Activated naive CD8-positive, alpha-beta T cell treated with anti-CD3 and anti-CD28 coated beads, Interleukin-2, amount 50 U/mL, for 24 hours (primary cell): ENCODE measurements at regions not wholly inside any gene's neighbourhood (a gene's known extent, or its start where the extent isn't known, plus 50 kb on each side); places are given as distances from the start of the nearest gene placed in this dataset.

Source experiments
- ATAC-seq: fragments of 150-1000 bp; cut with Tn5 transposase; one replicate; pipeline ENCODE4 v1.10.0; 2021
- DNase-seq: peaks from one replicate; pipeline ENCODE4 v3.0.0; 2021
- H3K27ac Mint-ChIP-seq: one replicate; pipeline ENCODE4 v1.8.0; 2021; ENCODE audit warnings: mild to moderate bottlenecking, mixed read lengths
- H3K27me3 Mint-ChIP-seq: one replicate; pipeline ENCODE4 v1.8.0; 2021; ENCODE audit warnings: mixed read lengths
- H3K36me3 Mint-ChIP-seq: one replicate; pipeline ENCODE4 v1.8.0; 2021; ENCODE audit warnings: low read depth, mixed read lengths
- H3K4me1 Mint-ChIP-seq: one replicate; pipeline ENCODE4 v1.8.0; 2021; ENCODE audit warnings: mixed read lengths
- H3K4me3 Mint-ChIP-seq: one replicate; pipeline ENCODE4 v1.8.0; 2021; ENCODE audit warnings: mild to moderate bottlenecking, moderate library complexity, mixed read lengths
- H3K9me3 Mint-ChIP-seq: one replicate; pipeline ENCODE4 v1.8.0; 2021; ENCODE audit warnings: mixed read lengths

DNA sequence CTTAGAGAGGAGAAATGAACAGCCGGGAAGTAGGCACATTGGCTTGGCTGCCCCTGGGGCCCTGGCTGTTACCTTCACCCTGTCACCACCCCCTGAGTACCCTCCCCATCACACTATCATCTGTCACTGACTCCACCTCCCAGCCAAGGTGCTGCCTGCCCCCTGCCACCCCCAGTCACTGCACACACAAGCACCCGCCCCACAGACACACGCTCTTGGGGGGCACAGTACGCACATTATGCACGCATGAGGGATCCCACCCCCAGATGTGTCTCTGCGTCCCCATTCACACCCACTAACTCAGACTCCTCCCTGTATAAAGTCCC is 223.3 kb downstream of the PTPRU start:
- no peaks in the 10 kb centered on the region for H3K4me1 Mint-ChIP-seq
- H3K4me3 Mint-ChIP-seq: no peak overlapping the region
- H3K27ac Mint-ChIP-seq: no peak overlapping the region
- H3K9me3 Mint-ChIP-seq: peaks cover 7% of the 10 kb centered on the region
- no peaks in the 10 kb centered on the region for H3K36me3 Mint-ChIP-seq
- no peaks in the 10 kb centered on the region for H3K27me3 Mint-ChIP-seq
- ATAC-seq (no peak), DNase-seq (no peak)

DNA sequence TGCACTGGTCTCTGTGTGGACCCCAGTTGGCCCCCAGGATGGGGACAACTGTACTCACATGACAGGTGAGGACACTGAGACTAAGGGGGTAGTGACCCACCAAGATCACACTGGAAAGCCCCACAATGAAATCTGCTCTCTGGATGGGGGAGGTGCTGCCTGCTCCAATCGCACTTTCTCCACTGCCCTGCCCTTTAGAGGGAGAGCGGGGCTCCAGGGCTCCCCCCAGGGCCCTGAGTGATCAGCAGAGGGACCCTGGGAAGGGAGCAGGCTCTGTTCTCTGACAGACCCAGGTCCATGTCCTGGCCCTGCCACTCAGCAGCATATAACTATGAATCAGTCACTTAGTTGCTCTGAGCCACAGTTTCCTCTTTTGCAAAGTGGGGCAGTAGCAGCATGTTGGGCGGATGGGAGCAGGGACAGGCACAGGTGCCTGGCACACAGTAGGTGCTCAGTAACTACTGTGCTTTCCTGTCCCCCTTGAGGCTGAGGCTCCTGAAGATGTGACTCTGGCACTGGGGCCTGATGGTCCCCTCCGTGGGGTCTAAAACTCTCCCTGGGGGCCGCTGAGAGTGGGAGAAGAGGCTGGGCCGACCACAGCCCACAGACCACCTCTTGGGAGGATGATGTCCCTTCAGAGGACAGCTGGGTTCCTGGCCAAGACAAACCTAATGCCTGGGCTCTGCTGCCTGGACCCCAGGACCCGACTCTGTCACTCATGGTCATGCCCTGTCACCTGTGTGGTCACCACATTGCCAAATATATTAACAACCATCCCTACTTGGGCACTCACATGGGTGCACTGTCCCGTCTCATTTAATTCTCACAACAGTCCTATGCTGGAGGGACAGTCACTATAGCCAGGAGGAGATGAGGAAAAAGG is 222.7 kb downstream of the PTPRU start:
- no peak overlapping the region for H3K4me3 Mint-ChIP-seq
- ATAC-seq (no peak), DNase-seq (no peak)
- H3K27me3 Mint-ChIP-seq: no peaks in the 10 kb centered on the region
- H3K36me3 Mint-ChIP-seq: no peaks in the 10 kb centered on the region
- H3K27ac Mint-ChIP-seq: no peak overlapping the region
- H3K9me3 Mint-ChIP-seq: peaks cover 5% of the 10 kb centered on the region
- no peaks in the 10 kb centered on the region for H3K4me1 Mint-ChIP-seq

DNA sequence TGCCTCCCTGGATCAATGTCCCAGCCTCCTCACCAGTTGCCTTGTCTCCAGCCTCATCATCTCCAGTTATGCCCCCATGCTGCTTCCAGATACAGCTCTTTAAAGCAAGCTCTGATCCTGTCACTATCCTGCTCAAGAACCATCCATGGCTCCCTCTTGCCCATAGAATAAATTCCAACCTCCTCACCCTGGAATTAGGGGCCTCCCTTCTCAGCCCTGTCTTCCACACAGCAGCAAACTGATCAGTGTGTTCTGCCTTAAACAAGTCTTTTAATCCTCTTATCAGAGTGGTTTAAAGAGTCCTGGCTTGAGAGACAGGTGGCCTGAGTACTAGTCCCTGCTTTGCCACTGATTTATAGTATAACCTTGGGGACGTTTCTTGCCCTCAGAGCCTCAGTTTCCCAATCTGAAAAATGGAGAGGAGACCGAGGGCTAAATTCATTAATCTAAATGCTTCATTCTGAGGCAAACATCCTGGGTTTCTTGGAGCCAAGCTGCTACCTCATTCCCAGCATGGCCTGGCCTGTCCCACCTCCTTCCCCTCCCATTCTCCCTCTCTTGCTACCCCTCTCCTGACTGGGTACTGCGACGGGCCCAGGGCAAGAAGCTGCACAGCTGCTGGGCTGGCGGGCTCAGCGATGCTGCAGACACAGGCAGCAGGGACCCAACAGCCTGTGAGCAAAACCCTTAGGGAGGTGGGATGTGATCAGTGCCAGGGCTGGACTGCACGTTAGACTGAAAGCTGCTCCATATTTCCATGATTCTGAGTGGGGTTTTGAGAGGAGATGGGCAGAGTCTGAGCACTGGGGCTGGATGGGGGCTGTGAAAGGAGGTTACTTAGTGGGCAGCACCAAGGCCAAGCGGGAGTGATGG is 221.4 kb downstream of the PTPRU start:
- DNase-seq: no peak
- ATAC-seq: no peak
- no peaks in the 10 kb centered on the region for H3K36me3 Mint-ChIP-seq
- no peaks in the 10 kb centered on the region for H3K4me1 Mint-ChIP-seq
- H3K4me3 Mint-ChIP-seq: no peak overlapping the region
- no peak overlapping the region for H3K27ac Mint-ChIP-seq
- H3K27me3 Mint-ChIP-seq: no peaks in the 10 kb centered on the region
- H3K9me3 Mint-ChIP-seq: no peaks in the 10 kb centered on the region

DNA sequence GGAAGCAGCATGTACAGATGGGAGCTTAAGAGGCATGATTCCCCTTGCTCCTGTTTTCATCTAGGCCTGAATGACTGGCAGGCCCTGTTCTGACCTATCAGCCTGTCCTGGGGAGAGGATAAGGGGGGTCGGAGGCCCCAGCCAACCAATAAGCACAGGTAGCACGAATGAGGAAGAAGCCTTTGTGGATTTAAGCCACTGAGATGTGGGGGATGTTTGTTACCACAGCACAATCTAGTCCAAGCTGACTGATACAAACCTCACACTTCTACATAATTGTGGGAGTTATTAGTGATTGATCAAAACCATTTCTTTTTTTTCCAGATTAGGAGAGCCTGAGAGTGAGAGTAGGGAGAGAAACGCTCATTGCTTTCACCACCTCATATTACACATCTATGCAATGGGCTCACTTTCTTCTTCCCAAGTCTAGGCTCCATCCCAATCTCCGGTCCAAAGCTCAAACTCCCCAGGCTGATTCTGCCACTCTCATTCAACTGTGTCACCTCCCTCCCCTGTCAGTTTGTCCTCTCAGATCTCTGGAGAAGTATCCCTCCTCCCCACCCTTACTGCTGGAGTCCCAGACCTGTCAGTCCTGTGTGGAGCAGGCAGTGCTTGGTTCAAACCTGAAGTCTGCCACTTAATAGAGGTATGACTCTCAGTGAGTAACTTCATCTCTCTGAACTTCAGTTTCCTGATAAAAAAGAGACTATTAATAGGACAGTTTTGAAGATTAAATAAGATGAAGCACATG is 220.5 kb downstream of the PTPRU start:
- ATAC-seq: no peak
- no peaks in the 10 kb centered on the region for H3K36me3 Mint-ChIP-seq
- H3K9me3 Mint-ChIP-seq: no peaks in the 10 kb centered on the region
- H3K4me3 Mint-ChIP-seq: no peak overlapping the region
- H3K4me1 Mint-ChIP-seq: no peaks in the 10 kb centered on the region
- no peaks in the 10 kb centered on the region for H3K27me3 Mint-ChIP-seq
- no peak overlapping the region for H3K27ac Mint-ChIP-seq
- no peak for DNase-seq

DNA sequence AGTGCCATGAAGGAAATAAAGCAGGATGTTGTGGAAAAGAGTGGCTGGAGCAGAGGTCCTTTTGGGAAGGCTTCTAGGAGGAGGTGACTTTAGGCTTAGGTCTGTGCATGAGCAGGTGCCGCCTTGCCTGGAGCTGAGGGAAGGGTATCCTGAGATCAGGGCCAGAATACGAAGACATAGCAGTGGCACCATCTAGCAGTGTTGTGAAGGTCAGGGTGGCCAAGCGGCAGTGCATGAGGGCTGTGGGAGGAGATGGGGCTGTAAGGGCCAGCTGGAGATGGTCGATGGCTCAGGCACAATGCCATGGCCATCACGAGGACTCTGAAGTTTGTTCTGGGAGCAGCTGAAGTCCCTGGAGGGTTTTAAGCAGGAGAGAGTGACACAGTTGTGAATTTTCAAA is 219.5 kb downstream of the PTPRU start:
- H3K4me1 Mint-ChIP-seq: no peaks in the 10 kb centered on the region
- DNase-seq (no peak), ATAC-seq (no peak)
- no peak overlapping the region for H3K4me3 Mint-ChIP-seq
- H3K36me3 Mint-ChIP-seq: no peaks in the 10 kb centered on the region
- no peak overlapping the region for H3K27ac Mint-ChIP-seq
- H3K27me3 Mint-ChIP-seq: no peaks in the 10 kb centered on the region
- no peaks in the 10 kb centered on the region for H3K9me3 Mint-ChIP-seq

DNA sequence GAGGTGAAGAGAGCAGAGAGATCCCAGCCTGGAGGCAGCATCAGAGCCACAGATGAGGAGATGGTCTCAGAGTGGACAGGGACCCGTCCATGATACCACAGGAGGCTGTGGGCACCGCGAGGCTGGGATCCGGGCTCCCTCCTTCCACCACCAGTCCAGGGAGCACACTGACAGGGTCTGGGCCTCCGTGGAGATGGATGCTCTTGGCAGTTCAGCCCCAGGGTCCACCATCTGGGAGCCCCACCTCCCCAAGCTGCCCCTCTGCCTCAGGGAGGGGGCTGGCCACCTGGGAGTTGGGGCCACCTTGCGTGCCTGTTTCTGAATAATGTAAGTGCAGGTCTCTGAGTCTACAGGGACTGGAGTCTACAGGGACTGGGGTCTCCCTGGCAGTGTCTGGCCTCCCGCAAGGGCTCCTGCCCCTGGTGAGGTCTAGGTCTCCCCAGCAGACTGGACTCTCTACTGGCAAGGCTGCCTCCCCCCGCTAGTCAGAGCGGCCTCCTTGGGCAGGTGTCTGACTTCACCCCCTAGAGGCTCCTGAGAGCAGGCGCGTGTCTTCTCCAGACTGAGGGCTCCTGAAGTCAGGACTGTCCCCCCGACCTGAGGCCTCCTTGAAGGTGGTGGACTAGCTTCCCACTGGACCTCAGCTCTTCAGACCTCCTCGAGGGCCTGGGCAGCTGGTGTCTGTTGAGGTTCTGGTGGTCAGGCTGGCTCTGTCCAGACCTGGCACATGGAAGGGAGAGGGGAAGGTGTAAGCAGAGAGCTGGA is 218.5 kb downstream of the PTPRU start:
- Mint-ChIP-seq H3K9me3 (no peaks in the 10 kb centered on the region), H3K27ac (no peak overlapping the region), H3K4me1 (no peaks in the 10 kb centered on the region), H3K4me3 (no peak overlapping the region), H3K36me3 (no peaks in the 10 kb centered on the region), H3K27me3 (no peaks in the 10 kb centered on the region)
- DNase-seq (no peak), ATAC-seq (no peak)

DNA sequence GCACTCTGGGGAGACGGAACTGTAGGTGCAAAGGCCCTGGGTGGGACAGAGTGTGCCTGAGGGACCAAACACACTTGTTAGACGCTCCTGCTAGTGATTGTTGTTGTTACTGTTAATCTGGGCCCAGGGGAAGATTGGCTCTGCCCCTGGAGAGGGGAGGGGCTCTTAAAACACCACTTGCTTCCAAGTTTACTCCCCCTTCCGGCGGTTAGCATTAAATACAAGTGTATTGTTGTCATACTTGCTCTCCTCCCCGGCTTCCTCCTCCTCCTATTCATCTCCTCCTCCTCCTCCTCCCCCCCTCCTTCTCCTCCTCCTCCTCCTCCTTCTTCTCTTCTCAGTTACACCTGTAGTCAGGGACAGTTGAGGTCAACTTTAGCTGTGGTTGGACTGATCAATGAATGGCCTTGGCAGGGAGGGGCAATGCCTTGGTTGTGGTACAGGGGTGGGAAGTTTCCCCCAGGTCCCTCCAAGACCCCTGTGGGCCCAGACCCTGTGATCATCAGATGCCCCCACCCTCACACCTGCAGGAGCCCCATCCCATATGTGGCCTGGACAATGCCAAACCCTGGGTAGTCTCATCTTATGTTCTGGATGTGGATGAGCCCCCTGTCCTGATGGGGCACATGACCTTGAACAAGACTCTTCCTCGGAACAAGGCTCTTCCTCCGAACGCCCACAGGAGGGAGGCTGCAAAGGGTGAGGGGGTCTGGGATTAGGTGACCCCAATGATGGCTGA is 217.3 kb downstream of the PTPRU start:
- no peaks in the 10 kb centered on the region for H3K4me1 Mint-ChIP-seq
- H3K27ac Mint-ChIP-seq: no peak overlapping the region
- H3K4me3 Mint-ChIP-seq: no peak overlapping the region
- H3K27me3 Mint-ChIP-seq: no peaks in the 10 kb centered on the region
- no peaks in the 10 kb centered on the region for H3K9me3 Mint-ChIP-seq
- ATAC-seq (peak; percentile 11), DNase-seq (no peak)
- H3K36me3 Mint-ChIP-seq: no peaks in the 10 kb centered on the region

DNA sequence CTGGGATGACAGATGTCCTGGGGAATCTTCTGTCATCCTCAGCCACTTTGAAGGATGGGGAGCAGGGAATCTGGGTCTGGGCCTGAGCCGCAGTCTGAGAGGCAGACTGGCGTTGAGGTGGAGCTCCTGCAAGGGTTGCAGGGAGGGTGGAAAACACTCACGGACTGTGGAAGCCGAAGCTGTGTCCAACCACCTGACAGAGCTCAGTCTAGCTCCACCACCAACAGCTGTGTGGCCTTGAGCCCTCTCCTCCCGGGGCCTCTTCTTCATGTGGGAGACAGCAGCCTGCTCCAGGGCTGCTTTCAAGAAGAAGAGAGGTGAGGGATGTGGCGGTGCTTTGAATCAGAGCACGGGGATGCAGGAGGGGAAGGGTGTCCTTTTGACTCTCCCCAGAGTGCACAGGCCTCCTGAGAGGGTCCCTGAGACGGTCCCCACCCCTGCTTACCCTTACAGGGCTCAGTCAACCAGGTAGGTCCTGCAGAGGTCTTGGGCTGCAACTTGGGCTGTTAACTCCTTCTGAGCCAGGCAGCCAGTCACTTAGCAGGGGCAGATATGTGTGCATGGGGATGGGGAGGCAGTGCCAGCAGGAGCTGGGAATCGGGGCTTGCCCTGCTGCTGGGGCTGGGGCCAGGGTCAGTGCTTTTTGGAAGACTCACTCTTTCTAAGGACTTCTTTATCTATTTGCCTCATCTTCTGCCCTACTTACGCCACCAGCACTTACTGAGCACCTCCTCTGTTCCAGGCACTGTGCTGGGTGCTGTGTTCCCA is 216.3 kb downstream of the PTPRU start:
- no peaks in the 10 kb centered on the region for H3K27me3 Mint-ChIP-seq
- H3K27ac Mint-ChIP-seq: no peak overlapping the region
- no peaks in the 10 kb centered on the region for H3K36me3 Mint-ChIP-seq
- ATAC-seq (no peak), DNase-seq (no peak)
- no peaks in the 10 kb centered on the region for H3K4me1 Mint-ChIP-seq
- H3K4me3 Mint-ChIP-seq: no peak overlapping the region
- no peaks in the 10 kb centered on the region for H3K9me3 Mint-ChIP-seq

DNA sequence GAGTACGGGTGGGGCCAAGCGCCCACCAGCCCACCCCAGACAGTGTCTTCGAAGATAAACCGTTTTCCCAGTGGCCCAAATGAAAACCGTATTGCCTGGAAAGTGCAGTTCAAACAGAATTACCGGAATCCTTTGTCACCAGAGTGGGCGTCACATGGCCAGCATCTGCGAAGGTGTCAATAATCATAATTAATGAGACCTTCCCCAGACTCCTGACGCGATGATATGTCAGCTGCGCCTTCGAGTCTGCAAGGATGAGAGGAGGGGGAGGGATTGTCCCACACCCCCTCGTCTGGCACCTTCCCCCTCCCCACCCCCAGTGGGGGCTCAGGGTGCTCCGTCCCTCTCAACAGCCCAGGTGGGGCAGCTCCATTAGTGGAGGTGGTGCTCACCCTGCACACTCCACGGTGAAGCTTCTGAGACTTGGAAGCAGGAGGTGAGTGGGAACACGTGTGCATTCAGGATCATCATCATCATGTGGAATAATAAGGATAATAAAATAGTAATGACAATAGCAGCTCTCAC is 215.1 kb downstream of the PTPRU start:
- Mint-ChIP-seq H3K9me3 (no peaks in the 10 kb centered on the region), H3K4me1 (no peaks in the 10 kb centered on the region), H3K4me3 (no peak overlapping the region), H3K27me3 (no peaks in the 10 kb centered on the region), H3K27ac (no peak overlapping the region), H3K36me3 (no peaks in the 10 kb centered on the region)
- no peak for ATAC-seq
- no peak for DNase-seq

DNA sequence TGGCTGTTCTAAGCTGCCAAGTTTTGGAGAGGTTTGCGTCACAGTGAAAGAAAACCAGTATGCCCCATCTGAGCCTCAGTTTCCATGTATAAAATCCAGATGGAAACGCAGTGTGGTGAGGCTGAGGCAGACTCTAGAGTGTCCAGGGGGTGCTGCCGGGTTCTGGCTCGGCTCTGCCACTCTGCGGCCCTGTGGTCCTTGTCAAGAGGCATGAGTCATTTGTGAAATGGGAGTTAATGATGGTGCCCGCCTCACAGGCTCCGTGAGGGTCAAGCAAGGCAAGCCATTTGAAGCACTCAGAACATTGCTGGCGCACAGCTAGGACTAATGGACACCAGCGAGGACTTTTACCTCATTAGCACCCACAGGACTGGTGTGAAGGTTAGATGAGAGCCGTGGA is 214.3 kb downstream of the PTPRU start:
- DNase-seq (no peak), ATAC-seq (no peak)
- Mint-ChIP-seq H3K4me3 (no peak overlapping the region), H3K27ac (no peak overlapping the region), H3K9me3 (no peaks in the 10 kb centered on the region), H3K4me1 (no peaks in the 10 kb centered on the region), H3K27me3 (peaks cover under 1% of the 10 kb centered on the region), H3K36me3 (no peaks in the 10 kb centered on the region)

DNA sequence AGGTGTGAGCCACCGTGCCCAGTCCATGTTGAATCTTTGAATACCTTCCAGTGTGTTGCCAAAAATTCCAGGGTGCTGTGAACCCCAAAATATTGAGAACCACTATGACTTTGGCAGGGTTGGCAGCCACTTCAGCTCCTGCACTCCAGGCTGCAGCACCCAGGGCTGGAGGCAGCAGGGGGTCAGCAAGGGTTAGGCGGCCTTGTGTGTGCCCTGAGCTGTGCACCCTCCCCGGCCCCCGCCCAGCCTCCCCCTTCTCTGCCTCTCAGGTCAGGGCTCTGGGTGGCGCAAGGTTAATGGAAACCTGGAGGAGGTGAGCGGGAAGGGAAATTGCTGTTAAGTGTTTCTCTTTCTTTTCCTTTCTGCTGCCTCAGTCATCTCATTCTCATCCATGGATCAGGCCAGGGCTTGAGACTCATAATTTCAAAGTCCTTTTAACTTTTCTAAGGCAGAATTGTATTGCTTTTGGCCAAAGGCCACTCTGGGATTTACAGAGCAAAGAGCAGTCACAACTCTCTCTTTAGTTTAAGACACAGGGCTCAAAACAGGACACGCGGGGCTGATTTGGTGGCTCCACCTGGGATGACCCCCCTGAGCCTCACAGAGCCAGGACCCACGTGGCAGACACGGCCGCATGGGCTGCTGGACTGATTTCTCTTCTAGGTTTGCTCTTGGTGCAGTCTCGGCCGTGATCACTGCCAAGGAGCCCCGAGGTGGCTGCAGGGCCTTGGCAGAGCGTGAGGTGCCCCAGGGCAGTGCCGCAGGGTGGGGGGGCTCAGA is 212.3 kb downstream of the PTPRU start:
- DNase-seq (no peak), ATAC-seq (no peak)
- no peaks in the 10 kb centered on the region for H3K4me1 Mint-ChIP-seq
- H3K36me3 Mint-ChIP-seq: no peaks in the 10 kb centered on the region
- no peak overlapping the region for H3K4me3 Mint-ChIP-seq
- H3K27ac Mint-ChIP-seq: no peak overlapping the region
- peaks cover 10% of the 10 kb centered on the region for H3K27me3 Mint-ChIP-seq
- H3K9me3 Mint-ChIP-seq: no peaks in the 10 kb centered on the region

DNA sequence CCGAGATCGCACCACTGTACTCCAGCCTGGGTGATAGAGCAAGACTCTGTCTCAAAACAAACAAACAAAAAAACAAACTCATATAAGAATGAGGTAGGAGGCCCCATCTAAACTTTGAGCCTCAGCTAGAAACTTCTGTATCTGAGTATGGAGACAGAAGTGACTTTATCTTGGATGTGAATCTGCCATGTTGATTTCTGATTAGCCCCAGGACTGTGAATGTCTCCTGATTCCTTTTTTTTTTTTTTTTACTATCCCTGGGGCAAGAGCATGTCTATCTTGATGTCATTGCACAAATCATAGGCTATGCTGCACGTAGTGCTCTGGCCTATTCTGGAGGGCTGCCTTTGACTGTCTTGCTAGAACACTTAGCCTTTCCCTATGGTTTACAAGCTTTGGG is 211.0 kb downstream of the PTPRU start:
- Mint-ChIP-seq H3K27ac (no peak overlapping the region), H3K9me3 (no peaks in the 10 kb centered on the region), H3K27me3 (peaks cover 16% of the 10 kb centered on the region), H3K4me1 (no peaks in the 10 kb centered on the region), H3K4me3 (no peak overlapping the region), H3K36me3 (no peaks in the 10 kb centered on the region)
- DNase-seq (no peak), ATAC-seq (no peak)
